Stomach (tissue), 8 donors: ENCODE measurements at regions not wholly inside any gene's neighbourhood (a gene's known extent, or its start where the extent isn't known, plus 50 kb on each side); places are given as distances from the start of the nearest gene placed in this dataset.

Experiments
- DNase-seq, 2 donors: peaks; one replicate each; pipeline versions ENCODE4 v3.0.0 to v3.0.0-alpha.2; 2013 to 2019
- H3K27ac ChIP-seq, 5 donors: fragments of 200-600 bp in 4 of 5; sonication (generic) in 4 of 5; one replicate each; pipeline ENCODE4 v1.5.1; 2013 to 2019; ENCODE audit warnings: mild to moderate bottlenecking in 1 of 5, moderate library complexity in 1 of 5
- H3K27me3 ChIP-seq, 3 donors: fragments of 200-600 bp; sonication (generic); one replicate each; pipeline ENCODE4 v1.5.1; 2017 to 2019; ENCODE audit warnings: mixed run types in 1 of 3
- H3K36me3 ChIP-seq, 4 donors: fragments of 200-600 bp; sonication (generic); 1 replicate in 3 of 4; 2 replicates in 1 of 4; pipeline ENCODE4 v1.5.1; 2016 to 2019
- H3K4me1 ChIP-seq, 4 donors: fragments of 200-600 bp; sonication (generic); one replicate each; pipeline ENCODE4 v1.5.1; 2016 to 2019
- H3K4me3 ChIP-seq, 4 donors: fragments of 200-600 bp; sonication (generic) in 3 of 4; one replicate each; pipeline ENCODE4 v1.5.1; 2016 to 2019; ENCODE audit warnings: mild to moderate bottlenecking in 1 of 4
- H3K9me3 ChIP-seq, 4 donors: fragments of 200-600 bp; sonication (generic); one replicate each; pipeline ENCODE4 v1.5.1; 2016 to 2019
- CTCF ChIP-seq, 7 experiments: fragments of 450-650 bp in 4 of 7; fragments of 200-600 bp in 3 of 7; sonication (generic) in 3 of 7; IDR thresholded peaks; one replicate each; pipeline ENCODE4 v1.5.1; 2016 to 2019; ENCODE audit warnings: antibody characterized with exemption in 7 of 7, control low read depth in 2 of 7, mild to moderate bottlenecking in 1 of 7
- EP300 ChIP-seq: sonication (generic); formaldehyde crosslinking; IDR thresholded peaks from one replicate; pipeline ENCODE4 v1.6.1; 2017; ENCODE audit warnings: antibody characterized with exemption
- POLR2A ChIP-seq, 4 donors: fragments of 450-650 bp; IDR thresholded peaks; one replicate each; pipeline ENCODE4 v1.6.1; 2016; ENCODE audit warnings: antibody characterized with exemption in 4 of 4, control low read depth in 2 of 4, mild to moderate bottlenecking in 1 of 4, moderate library complexity in 1 of 4
- POLR2AphosphoS5 ChIP-seq, 3 donors: sonication (generic); formaldehyde crosslinking; IDR thresholded peaks; one replicate each; pipeline ENCODE4 v1.6.1; 2016; ENCODE audit warnings: antibody characterized with exemption in 3 of 3
- WGBS, 5 donors: extraction: QIAGEN DNeasy Blood & Tissue Kit in 3 of 5; methylation state at CpG; one replicate each; pipeline versions ENCODE4 v1.1.5 to v1.1.7; 2013 to 2018; 5-methylcytosine and 5-hydroxymethylcytosine counted together
- intact Hi-C: fragments of 100-400 bp; cut with DNase I; formaldehyde crosslinking; loops from one replicate; pipeline ENCODE4 v1.15.1; 2023; ENCODE audit warnings: low total_unique reads
- donor health status: healthy with polysubstance abuse.
- donor health status: Bipolar disorder and iron deficiency.
- donor health status: healthy.

- DNase-seq: no peak
- Histone ChIP-seq H3K4me1 (peaks cover 0 to 7% (median 0%) of the 10 kb centered on the region in 4 donors), H3K36me3 (no peaks in the 10 kb centered on the region), H3K9me3 (no peaks in the 10 kb centered on the region), H3K4me3 (no peak overlapping the region), H3K27ac (no peak overlapping the region), H3K27me3 (no peaks in the 10 kb centered on the region)
- TF ChIP-seq EP300 (no peak), POLR2A (IDR thresholded peaks at IDR 0.05) (no peak), POLR2AphosphoS5 (IDR thresholded peaks at IDR 0.05) (no peak), CTCF (IDR thresholded peaks at IDR 0.05) (no peak)
- intact Hi-C loops: no loop called here
- whole genome bisulfite sequencing, 5 donors: 46 to 68% (median 59%) methylated on average over 4 of the region's 4 CpGs
Measured at GRCh38 chr18:75502286-75502685, 74.8 kb upstream of the SMIM21 start.

- intact Hi-C loops: no loop called here
- no peaks in the 10 kb centered on the region for H3K27me3 ChIP-seq
- WGBS, 5 donors: 40 to 61% (median 47%) methylated on average over 2 of the region's 2 CpGs
- no peak for TF ChIP-seq POLR2A (IDR thresholded peaks at IDR 0.05)
- TF ChIP-seq EP300: no peak
- no peak for TF ChIP-seq CTCF (IDR thresholded peaks at IDR 0.05)
- TF ChIP-seq POLR2AphosphoS5 (IDR thresholded peaks at IDR 0.05): no peak
- no peak overlapping the region for H3K4me3 ChIP-seq
- H3K9me3 ChIP-seq: no peaks in the 10 kb centered on the region
- no peak overlapping the region for H3K27ac ChIP-seq
- H3K36me3 ChIP-seq: no peaks in the 10 kb centered on the region
- DNase-seq: peak in 1 of 2 donors; percentile 12
- H3K4me1 ChIP-seq: peaks cover 0 to 7% (median 0%) of the 10 kb centered on the region in 4 donors
Measured at GRCh38 chr18:75500545-75500944, 73.0 kb upstream of the SMIM21 start.

- TF ChIP-seq POLR2A (IDR thresholded peaks at IDR 0.05): no peak
- no peak for TF ChIP-seq EP300
- TF ChIP-seq POLR2AphosphoS5 (IDR thresholded peaks at IDR 0.05): no peak
- TF ChIP-seq CTCF (IDR thresholded peaks at IDR 0.05): no peak
- WGBS, 5 donors: 41 to 49% (median 43%) methylated on average over 8 of the region's 8 CpGs
- H3K27me3 ChIP-seq: peaks cover 0 to 3% (median 0%) of the 10 kb centered on the region in 3 donors
- no peaks in the 10 kb centered on the region for H3K9me3 ChIP-seq
- H3K4me3 ChIP-seq: no peak overlapping the region
- no peak overlapping the region for H3K27ac ChIP-seq
- no peak for DNase-seq
- H3K4me1 ChIP-seq: peaks cover 0 to 7% (median 0%) of the 10 kb centered on the region in 4 donors
- no peaks in the 10 kb centered on the region for H3K36me3 ChIP-seq
- intact Hi-C loops: no loop called here
Measured at GRCh38 chr18:75497576-75498235, 70.2 kb upstream of the SMIM21 start.

GRCh38 chr18:75496151-75496550 lies 68.6 kb upstream of the SMIM21 start:
- WGBS, 5 donors: 73 to 80% (median 77%) methylated on average over 7 of the region's 7 CpGs
- TF ChIP-seq EP300 (no peak), POLR2AphosphoS5 (IDR thresholded peaks at IDR 0.05) (no peak)
- Histone ChIP-seq H3K4me3 (no peak overlapping the region), H3K27ac (no peak overlapping the region), H3K36me3 (no peaks in the 10 kb centered on the region), H3K9me3 (no peaks in the 10 kb centered on the region), H3K27me3 (peaks cover 0 to 3% (median 0%) of the 10 kb centered on the region in 3 donors), H3K4me1 (peaks cover 0 to 7% (median 0%) of the 10 kb centered on the region in 4 donors)
- intact Hi-C loops: no loop called here
- DNase-seq: no peak

GRCh38 chr18:75492852-75493251 lies 65.3 kb upstream of the SMIM21 start:
- Histone ChIP-seq H3K4me1 (no peaks in the 10 kb centered on the region), H3K9me3 (no peaks in the 10 kb centered on the region), H3K27ac (no peak overlapping the region), H3K36me3 (no peaks in the 10 kb centered on the region), H3K27me3 (peaks cover 0 to 3% (median 0%) of the 10 kb centered on the region in 3 donors), H3K4me3 (no peak overlapping the region)
- 53 to 69% (median 63%) methylated on average over 2 of the region's 2 CpGs for WGBS, 5 donors
- intact Hi-C loops: no loop called here
- TF ChIP-seq POLR2AphosphoS5 (IDR thresholded peaks at IDR 0.05) (no peak), EP300 (no peak), CTCF (IDR thresholded peaks at IDR 0.05) (no peak), POLR2A (IDR thresholded peaks at IDR 0.05) (no peak)
- DNase-seq: no peak
